ENCODE measurements at regions not wholly inside any gene's neighbourhood (a gene's known extent, or its start where the extent isn't known, plus 50 kb on each side); places are given as distances from the start of the nearest gene placed in this dataset.

GRCh38 chr5:74501674-74502478, 138.7 kb downstream of the ENC1 start:
- H3K4me3 Mint-ChIP-seq (ENCODE audit: unreplicated experiment), result no peak overlapping the region
- H3K27ac Mint-ChIP-seq (ENCODE audit: unreplicated experiment), result peak overlapping the region; percentile 33
- H3K9me3 Mint-ChIP-seq (ENCODE audit: unreplicated experiment), result no peaks in the 10 kb centered on the region
- DNase-seq (ENCODE audit: low spot score), result no peak
- no peaks in the 10 kb centered on the region for H3K36me3 Mint-ChIP-seq (ENCODE audit: low read depth, unreplicated experiment)
- peaks cover 21% of the 10 kb centered on the region for H3K4me1 Mint-ChIP-seq (ENCODE audit: unreplicated experiment)
- TF ChIP-seq, protein P1, sequence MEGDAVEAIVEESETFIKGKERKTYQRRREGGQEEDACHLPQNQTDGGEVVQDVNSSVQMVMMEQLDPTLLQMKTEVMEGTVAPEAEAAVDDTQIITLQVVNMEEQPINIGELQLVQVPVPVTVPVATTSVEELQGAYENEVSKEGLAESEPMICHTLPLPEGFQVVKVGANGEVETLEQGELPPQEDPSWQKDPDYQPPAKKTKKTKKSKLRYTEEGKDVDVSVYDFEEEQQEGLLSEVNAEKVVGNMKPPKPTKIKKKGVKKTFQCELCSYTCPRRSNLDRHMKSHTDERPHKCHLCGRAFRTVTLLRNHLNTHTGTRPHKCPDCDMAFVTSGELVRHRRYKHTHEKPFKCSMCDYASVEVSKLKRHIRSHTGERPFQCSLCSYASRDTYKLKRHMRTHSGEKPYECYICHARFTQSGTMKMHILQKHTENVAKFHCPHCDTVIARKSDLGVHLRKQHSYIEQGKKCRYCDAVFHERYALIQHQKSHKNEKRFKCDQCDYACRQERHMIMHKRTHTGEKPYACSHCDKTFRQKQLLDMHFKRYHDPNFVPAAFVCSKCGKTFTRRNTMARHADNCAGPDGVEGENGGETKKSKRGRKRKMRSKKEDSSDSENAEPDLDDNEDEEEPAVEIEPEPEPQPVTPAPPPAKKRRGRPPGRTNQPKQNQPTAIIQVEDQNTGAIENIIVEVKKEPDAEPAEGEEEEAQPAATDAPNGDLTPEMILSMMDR (IDR thresholded peaks at IDR 0.05; ENCODE audit: unreplicated experiment), result no peak
- H3K27me3 Mint-ChIP-seq (ENCODE audit: unreplicated experiment), result peaks cover 3% of the 10 kb centered on the region

- TF ChIP-seq, protein P1 (IDR thresholded peaks at IDR 0.05; ENCODE audit: unreplicated experiment), result no peak
- Mint-ChIP-seq H3K27me3 (ENCODE audit: unreplicated experiment) (peaks cover 3% of the 10 kb centered on the region), H3K4me1 (ENCODE audit: unreplicated experiment) (peaks cover 21% of the 10 kb centered on the region), H3K9me3 (ENCODE audit: unreplicated experiment) (no peaks in the 10 kb centered on the region), H3K4me3 (ENCODE audit: unreplicated experiment) (no peak overlapping the region), H3K36me3 (ENCODE audit: low read depth, unreplicated experiment) (no peaks in the 10 kb centered on the region), H3K27ac (ENCODE audit: unreplicated experiment) (no peak overlapping the region)
- no peak for DNase-seq (ENCODE audit: low spot score)
These were observed 140.2 kb downstream of the ENC1 start for GRCh38 chr5:74500110-74500917.

DNA sequence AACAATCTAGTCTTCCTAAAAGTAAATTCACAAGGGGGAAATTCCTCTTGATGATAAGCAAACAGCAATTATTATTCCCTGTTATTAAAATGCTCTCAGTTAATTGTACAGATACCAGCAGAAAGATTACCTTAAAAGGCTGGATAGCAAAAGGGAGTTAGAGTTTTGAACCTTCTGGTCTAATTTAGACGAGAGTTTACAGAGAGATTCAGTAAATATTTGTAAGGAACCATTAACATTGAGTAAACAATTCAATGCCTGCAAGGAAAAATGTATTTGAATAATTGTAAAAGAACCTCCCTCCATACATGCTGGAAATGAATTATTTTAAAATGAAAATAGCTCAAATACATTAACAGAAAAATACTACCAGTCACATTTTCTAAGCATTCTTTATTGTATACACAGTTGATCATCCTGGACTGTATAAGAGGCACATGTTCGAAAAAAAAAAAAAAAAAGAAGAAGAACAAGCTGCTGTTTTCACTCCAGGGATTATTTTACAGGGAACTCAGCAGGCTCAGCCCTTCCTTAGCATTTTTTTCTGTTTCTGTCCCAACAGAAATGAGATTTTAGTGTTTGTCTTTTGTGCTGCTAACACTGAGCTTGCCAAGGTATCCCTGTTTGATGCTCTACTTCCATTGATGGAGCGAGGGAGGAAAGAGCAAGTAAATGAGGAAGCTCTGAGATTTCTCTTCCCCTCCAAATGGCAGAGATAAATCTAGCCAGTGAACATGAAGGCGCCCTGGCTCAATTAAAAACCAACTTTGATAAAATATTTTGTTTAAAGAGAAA, 141.1 kb downstream of the ENC1 start:
- TF ChIP-seq, protein P1 (IDR thresholded peaks at IDR 0.05; ENCODE audit: unreplicated experiment), result no peak
- DNase-seq (ENCODE audit: low spot score), result no peak
- Mint-ChIP-seq H3K9me3 (ENCODE audit: unreplicated experiment) (no peaks in the 10 kb centered on the region), H3K36me3 (ENCODE audit: low read depth, unreplicated experiment) (no peaks in the 10 kb centered on the region), H3K4me1 (ENCODE audit: unreplicated experiment) (peaks cover 21% of the 10 kb centered on the region), H3K4me3 (ENCODE audit: unreplicated experiment) (no peak overlapping the region), H3K27me3 (ENCODE audit: unreplicated experiment) (peaks cover 3% of the 10 kb centered on the region), H3K27ac (ENCODE audit: unreplicated experiment) (no peak overlapping the region)

DNA sequence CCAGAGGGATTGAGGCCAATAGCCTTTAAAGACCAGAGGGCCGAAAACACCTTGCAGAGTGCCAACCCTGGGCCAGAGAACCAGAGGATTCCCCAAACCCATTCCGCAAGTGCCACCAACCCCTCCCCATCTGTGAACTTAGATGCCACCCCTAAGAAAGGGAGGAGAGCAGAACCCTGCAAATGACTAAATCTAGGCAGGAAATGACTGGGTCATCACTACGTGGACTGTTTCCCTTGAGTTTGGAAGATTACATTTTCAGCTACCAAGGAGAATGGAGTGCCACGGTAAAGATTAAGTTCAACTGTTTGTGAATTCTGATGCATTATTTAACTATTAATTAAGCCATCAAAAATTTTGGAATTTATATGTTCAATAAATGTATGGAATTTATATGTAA, 142.8 kb downstream of the ENC1 start:
- peaks cover 18% of the 10 kb centered on the region for H3K4me1 Mint-ChIP-seq (ENCODE audit: unreplicated experiment)
- no peak overlapping the region for H3K27ac Mint-ChIP-seq (ENCODE audit: unreplicated experiment)
- no peak overlapping the region for H3K4me3 Mint-ChIP-seq (ENCODE audit: unreplicated experiment)
- H3K36me3 Mint-ChIP-seq (ENCODE audit: low read depth, unreplicated experiment), result no peaks in the 10 kb centered on the region
- TF ChIP-seq, protein P1 (IDR thresholded peaks at IDR 0.05; ENCODE audit: unreplicated experiment), result no peak
- DNase-seq (ENCODE audit: low spot score), result no peak
- H3K9me3 Mint-ChIP-seq (ENCODE audit: unreplicated experiment), result no peaks in the 10 kb centered on the region
- peaks cover 3% of the 10 kb centered on the region for H3K27me3 Mint-ChIP-seq (ENCODE audit: unreplicated experiment)

Measured in endothelial cell (in vitro differentiated cells).